PC-9 (cell line): ENCODE measurements at regions not wholly inside any gene's neighbourhood (a gene's known extent, or its start where the extent isn't known, plus 50 kb on each side); places are given as distances from the start of the nearest gene placed in this dataset.

ENCODE experiments used
- BruUV-seq: library from RNA; stranded (reverse); fragments of 400-500 nt; replicated peaks from 2 replicates; lab custom pipeline; 2021; lab: Mats Ljungman, UMichigan
- CTCF ChIA-PET: fragments of 300-600 bp; sonication (Branson Sonifier 250); formaldehyde crosslinking; loops from one replicate; lab custom pipeline; 2022; ENCODE audit warnings: antibody characterized with exemption; lab: Charles Lee
- POLR2A ChIA-PET: fragments of 300-600 bp; sonication (Branson Sonifier 250); formaldehyde crosslinking; loops from one replicate; lab custom pipeline; 2022; ENCODE audit warnings: antibody characterized with exemption; ENCODE audit not compliant: unreplicated experiment; lab: Charles Lee
- DNase-seq, 2 experiments: peaks; one replicate each; pipeline versions ENCODE4 v3.0.0 to v3.0.0-alpha.2; 2015 to 2022; ENCODE audit warnings: mixed read lengths in 1 of 2
- H2AFZ ChIP-seq: fragments of 200-600 bp; sonication (generic); 2 replicates; pipeline ENCODE4 v1.8.1; 2017; ENCODE audit warnings: antibody characterized with exemption
- H3F3A ChIP-seq: fragments of 200-600 bp; sonication (generic); 2 replicates; pipeline ENCODE4 v1.8.1; 2017; ENCODE audit warnings: antibody characterized with exemption, mild to moderate bottlenecking, low read depth; ENCODE audit not compliant: insufficient read depth
- H3K27ac ChIP-seq: fragments of 200-600 bp; sonication (generic); 2 replicates; pipeline ENCODE4 v1.6.1; 2016; ENCODE audit warnings: mixed run types
- H3K27me3 ChIP-seq: fragments of 200-600 bp; sonication (generic); 2 replicates; pipeline ENCODE4 v1.6.1; 2016; ENCODE audit warnings: low read depth, mixed run types; ENCODE audit not compliant: insufficient read depth
- H3K36me3 ChIP-seq: fragments of 200-600 bp; sonication (generic); 2 replicates; pipeline ENCODE4 v1.6.1; 2016; ENCODE audit warnings: low read depth, mixed run types
- H3K4me1 ChIP-seq: fragments of 200-600 bp; sonication (generic); replicated peaks from 2 replicates; pipeline ENCODE4 v1.6.1; 2016; ENCODE audit warnings: mixed run types; ENCODE audit not compliant: insufficient read depth
- H3K4me2 ChIP-seq: fragments of 200-600 bp; sonication (generic); 2 replicates; pipeline ENCODE4 v1.6.1; 2017; ENCODE audit warnings: mixed run types
- H3K4me3 ChIP-seq: fragments of 200-600 bp; sonication (generic); 2 replicates; pipeline ENCODE4 v1.6.1; 2016; ENCODE audit warnings: mixed run types
- H3K79me2 ChIP-seq: fragments of 200-600 bp; sonication (generic); 2 replicates; pipeline ENCODE4 v1.6.1; 2017; ENCODE audit warnings: low read depth, mixed run types
- H3K9me2 ChIP-seq: fragments of 200-600 bp; sonication (generic); 2 replicates; pipeline ENCODE4 v1.8.1; 2017; ENCODE audit warnings: mild to moderate bottlenecking; ENCODE audit not compliant: insufficient read depth
- H3K9me3 ChIP-seq: fragments of 200-600 bp; sonication (generic); 2 replicates; pipeline ENCODE4 v1.8.1; 2016; ENCODE audit warnings: low read depth; ENCODE audit not compliant: insufficient read depth
- H4K20me1 ChIP-seq: fragments of 200-600 bp; sonication (generic); 2 replicates; pipeline ENCODE4 v1.8.1; 2017; ENCODE audit not compliant: insufficient read depth
- EZH2 ChIP-seq: fragments of 200-600 bp; sonication (generic); IDR thresholded peaks from 2 replicates; pipeline ENCODE4 v1.8.0; 2017; ENCODE audit warnings: antibody characterized with exemption, low read depth
- intact Hi-C: fragments of 100-400 bp; cut with micrococcal nuclease; formaldehyde crosslinking; loops from one replicate; pipeline ENCODE4 v1.10.0; 2022; ENCODE audit not compliant: unreplicated experiment
- TF ChIP-seq, protein P1 (sequence below): fragments of 200-600 bp; sonication (generic); conservative IDR thresholded peaks from 2 replicates; pipeline ENCODE4 v1.6.1; 2017; ENCODE audit warnings: mixed run types, antibody characterized with exemption, mild to moderate bottlenecking, moderate library complexity

DNA sequence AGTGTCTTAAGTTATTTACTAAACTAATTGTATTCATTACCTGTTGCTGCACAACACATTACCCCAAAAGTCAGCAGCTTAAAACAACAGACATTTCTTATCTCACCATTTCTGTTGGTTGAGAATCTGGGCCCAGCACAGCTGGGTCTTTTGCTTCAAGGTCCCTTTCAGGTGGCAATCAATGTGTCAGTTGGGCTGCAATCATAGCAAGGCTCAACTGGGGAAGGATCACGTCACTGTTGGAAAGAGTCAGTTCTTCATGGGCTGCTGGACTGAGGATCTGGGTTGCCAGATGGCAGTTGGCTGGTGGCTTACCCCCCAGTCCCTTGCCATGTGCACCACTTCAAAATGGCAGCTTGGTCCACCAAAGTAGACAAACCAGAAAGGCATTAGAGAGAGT, 261.2 kb downstream of the SUCLG1 start:
- BruUV-seq = no TSS peak

DNA sequence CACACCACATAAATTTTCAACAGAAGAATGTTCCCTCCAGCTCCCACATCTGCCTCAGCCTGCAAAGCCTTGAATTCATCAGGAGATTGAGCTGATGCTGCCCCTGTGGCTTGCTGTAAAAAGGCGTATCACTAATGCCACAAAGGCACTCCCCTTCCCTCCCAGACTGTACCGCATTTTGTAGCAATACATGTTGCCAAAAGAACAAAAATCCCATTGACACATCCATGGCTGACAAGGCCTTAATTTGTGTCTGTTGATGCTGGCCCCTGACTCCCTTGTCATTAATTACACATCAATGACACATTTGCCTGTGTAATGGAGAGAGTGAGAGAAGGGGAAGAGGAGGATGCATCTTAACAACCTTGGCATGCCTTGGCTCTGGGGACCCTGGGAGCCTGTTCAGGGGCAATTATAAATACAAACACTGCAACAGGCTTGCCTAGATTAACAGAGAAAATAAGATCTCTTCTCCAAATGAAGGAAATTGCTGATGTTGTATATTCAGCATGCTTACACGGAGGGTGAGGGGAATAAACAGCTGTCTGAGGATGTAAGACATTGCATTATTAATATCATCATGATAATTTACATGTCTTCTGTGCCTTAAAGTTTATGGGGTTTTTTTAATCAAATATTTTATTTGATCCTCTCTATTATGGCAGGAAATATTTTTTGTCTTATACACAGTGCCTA, 264.0 kb downstream of the SUCLG1 start:
- no peaks in the 10 kb centered on the region for H3K9me3 ChIP-seq
- POLR2A ChIA-PET = no interaction called here
- CTCF ChIA-PET = no interaction called here

More for the DNA sequence above, 261.2 kb downstream of the SUCLG1 start:
- Histone ChIP-seq H2AFZ (no peak overlapping the region), H3K9me2 (no peaks in the 10 kb centered on the region), H3K79me2 (no peaks in the 10 kb centered on the region), H3K9me3 (no peaks in the 10 kb centered on the region), H3F3A (no peaks in the 10 kb centered on the region), H3K4me3 (no peak overlapping the region), H3K27ac (no peak overlapping the region), H4K20me1 (no peaks in the 10 kb centered on the region), H3K4me1 (no peaks in the 10 kb centered on the region), H3K36me3 (no peaks in the 10 kb centered on the region), H3K4me2 (no peak overlapping the region), H3K27me3 (no peaks in the 10 kb centered on the region)
- TF ChIP-seq, protein P1, sequence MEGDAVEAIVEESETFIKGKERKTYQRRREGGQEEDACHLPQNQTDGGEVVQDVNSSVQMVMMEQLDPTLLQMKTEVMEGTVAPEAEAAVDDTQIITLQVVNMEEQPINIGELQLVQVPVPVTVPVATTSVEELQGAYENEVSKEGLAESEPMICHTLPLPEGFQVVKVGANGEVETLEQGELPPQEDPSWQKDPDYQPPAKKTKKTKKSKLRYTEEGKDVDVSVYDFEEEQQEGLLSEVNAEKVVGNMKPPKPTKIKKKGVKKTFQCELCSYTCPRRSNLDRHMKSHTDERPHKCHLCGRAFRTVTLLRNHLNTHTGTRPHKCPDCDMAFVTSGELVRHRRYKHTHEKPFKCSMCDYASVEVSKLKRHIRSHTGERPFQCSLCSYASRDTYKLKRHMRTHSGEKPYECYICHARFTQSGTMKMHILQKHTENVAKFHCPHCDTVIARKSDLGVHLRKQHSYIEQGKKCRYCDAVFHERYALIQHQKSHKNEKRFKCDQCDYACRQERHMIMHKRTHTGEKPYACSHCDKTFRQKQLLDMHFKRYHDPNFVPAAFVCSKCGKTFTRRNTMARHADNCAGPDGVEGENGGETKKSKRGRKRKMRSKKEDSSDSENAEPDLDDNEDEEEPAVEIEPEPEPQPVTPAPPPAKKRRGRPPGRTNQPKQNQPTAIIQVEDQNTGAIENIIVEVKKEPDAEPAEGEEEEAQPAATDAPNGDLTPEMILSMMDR = no peak
- no peak for TF ChIP-seq EZH2
- no peak for DNase-seq
- intact Hi-C loops = no loop called here
- CTCF ChIA-PET = no interaction called here
- POLR2A ChIA-PET = no interaction called here

DNA sequence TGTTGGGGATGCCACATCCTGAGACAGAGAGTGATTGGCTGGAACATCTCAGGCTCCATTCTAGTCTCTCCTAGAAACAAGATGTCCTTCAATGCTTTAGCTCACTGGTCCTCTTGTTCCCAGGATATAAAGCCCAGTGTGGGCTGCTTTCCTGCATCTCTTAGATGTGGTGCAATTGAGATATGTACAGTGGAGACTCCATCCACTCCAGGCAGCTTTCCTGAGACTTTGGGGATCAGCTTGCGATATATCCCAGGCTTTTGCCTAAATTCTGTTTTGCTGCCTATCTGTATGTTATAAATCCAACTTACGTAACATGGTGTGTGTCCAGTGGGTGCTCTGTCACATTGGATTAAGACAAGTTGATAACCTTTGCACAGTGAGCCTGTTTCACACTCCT, 264.9 kb downstream of the SUCLG1 start:
- CTCF ChIA-PET = no interaction called here

More for the DNA sequence above, 264.0 kb downstream of the SUCLG1 start:
- H3K27ac ChIP-seq = no peak overlapping the region
- intact Hi-C loops = no loop called here
- H3K9me2 ChIP-seq = no peaks in the 10 kb centered on the region
- H3K4me3 ChIP-seq = no peak overlapping the region
- no peaks in the 10 kb centered on the region for H3K36me3 ChIP-seq
- no TSS peak for BruUV-seq
- no peaks in the 10 kb centered on the region for H3K79me2 ChIP-seq
- H3F3A ChIP-seq = no peaks in the 10 kb centered on the region
- H4K20me1 ChIP-seq = no peaks in the 10 kb centered on the region
- H3K27me3 ChIP-seq = 0 out of 2 replicates have a peak, but pooled peaks cover 2% of the 10 kb centered on the region
- no peak overlapping the region for H3K4me2 ChIP-seq
- H3K4me1 ChIP-seq = no peaks in the 10 kb centered on the region
- DNase-seq = no peak
- TF ChIP-seq EZH2 = no peak
- TF ChIP-seq, protein P1 = no peak
- H2AFZ ChIP-seq = no peak overlapping the region

More for the DNA sequence above, 264.9 kb downstream of the SUCLG1 start:
- H3K4me1 ChIP-seq = no peaks in the 10 kb centered on the region
- no peaks in the 10 kb centered on the region for H3K9me3 ChIP-seq
- H3K27me3 ChIP-seq = 0 out of 2 replicates have a peak, but pooled peaks cover 2% of the 10 kb centered on the region
- no peaks in the 10 kb centered on the region for H4K20me1 ChIP-seq
- no peak overlapping the region for H3K4me2 ChIP-seq
- no peak for DNase-seq
- no peak overlapping the region for H3K4me3 ChIP-seq
- H3F3A ChIP-seq = no peaks in the 10 kb centered on the region
- H3K79me2 ChIP-seq = no peaks in the 10 kb centered on the region
- H2AFZ ChIP-seq = no peak overlapping the region
- no peaks in the 10 kb centered on the region for H3K9me2 ChIP-seq
- intact Hi-C loops = no loop called here
- BruUV-seq = no TSS peak
- no peak for TF ChIP-seq EZH2
- POLR2A ChIA-PET = no interaction called here
- no peak overlapping the region for H3K27ac ChIP-seq
- H3K36me3 ChIP-seq = no peaks in the 10 kb centered on the region
